Mesenchymal stem cell (in vitro differentiated cells and primary cell): ENCODE measurements at regions not wholly inside any gene's neighbourhood (a gene's known extent, or its start where the extent isn't known, plus 50 kb on each side); places are given as distances from the start of the nearest gene placed in this dataset.
A peak's percentile ranks its signal among the peaks of the same experiment; 100 is the strongest.

Experiments used
- DNase-seq: peaks from one replicate; pipeline ENCODE4 v3.0.0-alpha.2; 2013
- H2AFZ ChIP-seq: one replicate; pipeline ENCODE4 v1.6.1; 2013; ENCODE audit warnings: low read depth, mild to moderate bottlenecking, control low read depth, inconsistent platforms, low read length, moderate library complexity
- H2AK5ac ChIP-seq: 2 replicates; pipeline ENCODE4 v1.6.1; 2013; ENCODE audit warnings: low read length, moderate library complexity, mild to moderate bottlenecking, inconsistent platforms; ENCODE audit not compliant: severe bottlenecking
- H2BK120ac ChIP-seq: one replicate; pipeline ENCODE4 v1.6.1; 2013; ENCODE audit warnings: low read depth, mild to moderate bottlenecking, inconsistent platforms, low read length, moderate library complexity
- H2BK12ac ChIP-seq, 2 experiments: one replicate each; pipeline ENCODE4 v1.6.1; 2013; ENCODE audit warnings: inconsistent platforms in 2 of 2, low read length in 2 of 2, mild to moderate bottlenecking in 2 of 2, moderate library complexity in 2 of 2, control low read depth in 1 of 2
- H2BK15ac ChIP-seq: one replicate; pipeline ENCODE4 v1.6.1; 2013; ENCODE audit warnings: mild to moderate bottlenecking, low read depth, inconsistent platforms; ENCODE audit not compliant: poor library complexity, severe bottlenecking
- H2BK5ac ChIP-seq: 2 replicates; pipeline ENCODE4 v1.6.1; 2013; ENCODE audit warnings: low read depth, mild to moderate bottlenecking, low read length, control low read depth, inconsistent platforms; ENCODE audit not compliant: poor library complexity, severe bottlenecking
- H3K14ac ChIP-seq, 2 experiments: one replicate each; pipeline ENCODE4 v1.6.1; 2013; ENCODE audit warnings: inconsistent platforms in 2 of 2, low read length in 2 of 2, control low read depth in 1 of 2, mild to moderate bottlenecking in 1 of 2, moderate library complexity in 1 of 2
- H3K18ac ChIP-seq, 2 experiments: one replicate each; pipeline ENCODE4 v1.6.1; 2013; ENCODE audit warnings: inconsistent platforms in 2 of 2, low read length in 2 of 2, control low read depth in 1 of 2, low read depth in 1 of 2, mild to moderate bottlenecking in 1 of 2
- H3K23ac ChIP-seq, 2 experiments: one replicate each; pipeline ENCODE4 v1.6.1; 2013; ENCODE audit warnings: inconsistent platforms in 2 of 2, low read length in 2 of 2, mild to moderate bottlenecking in 2 of 2, moderate library complexity in 2 of 2, control low read depth in 1 of 2
- H3K27ac ChIP-seq: 2 replicates; pipeline ENCODE4 v1.5.1; 2013; ENCODE audit warnings: mild to moderate bottlenecking, moderate library complexity, low read length, control low read depth, inconsistent platforms; ENCODE audit not compliant: poor library complexity, severe bottlenecking
- H3K27me3 ChIP-seq, 2 experiments: 2 replicates each; pipeline versions ENCODE4 v1.6.1 to v1.7.0; 2013; ENCODE audit warnings: low read length in 2 of 2, mild to moderate bottlenecking in 2 of 2, moderate library complexity in 2 of 2, control low read depth in 1 of 2, inconsistent platforms in 1 of 2; ENCODE audit not compliant: control insufficient read depth in 1 of 2, insufficient read depth in 1 of 2
- H3K36me3 ChIP-seq, 2 experiments: 2 replicates each; pipeline versions ENCODE4 v1.6.1 to v1.7.0; 2013; ENCODE audit warnings: low read length in 2 of 2, control low read depth in 1 of 2, inconsistent platforms in 1 of 2, low read depth in 1 of 2, mild to moderate bottlenecking in 1 of 2; ENCODE audit not compliant: insufficient read depth in 2 of 2, control insufficient read depth in 1 of 2
- H3K4ac ChIP-seq, 2 experiments: one replicate each; pipeline ENCODE4 v1.6.1; 2013; ENCODE audit warnings: inconsistent platforms in 2 of 2, low read length in 2 of 2, mild to moderate bottlenecking in 2 of 2, moderate library complexity in 2 of 2, control low read depth in 1 of 2, low read depth in 1 of 2
- H3K4me1 ChIP-seq: 2 replicates; pipeline ENCODE4 v1.6.1; 2013; ENCODE audit warnings: low read depth, low read length, control low read depth; ENCODE audit not compliant: control insufficient read depth, insufficient read depth
- H3K4me2 ChIP-seq: 2 replicates; pipeline ENCODE4 v1.6.1; 2013; ENCODE audit warnings: low read length, mild to moderate bottlenecking, inconsistent platforms; ENCODE audit not compliant: poor library complexity, severe bottlenecking
- H3K4me3 ChIP-seq, 2 experiments: 2 replicates each; pipeline versions ENCODE4 v1.5.1 to v1.7.0; 2013; ENCODE audit warnings: low read length in 2 of 2, mild to moderate bottlenecking in 2 of 2, control low read depth in 1 of 2, low read depth in 1 of 2; ENCODE audit not compliant: insufficient read depth in 1 of 2
- H3K79me1 ChIP-seq: replicated peaks from 2 replicates; pipeline ENCODE4 v1.6.1; 2013; ENCODE audit warnings: mild to moderate bottlenecking, control low read depth, low read length, inconsistent platforms; ENCODE audit not compliant: poor library complexity, severe bottlenecking
- H3K9ac ChIP-seq: 2 replicates; pipeline ENCODE4 v1.7.0; 2013; ENCODE audit warnings: mild to moderate bottlenecking, low read length, moderate library complexity
- H3K9me3 ChIP-seq: 2 replicates; pipeline ENCODE4 v1.7.0; 2013; ENCODE audit warnings: mild to moderate bottlenecking, low read length; ENCODE audit not compliant: control insufficient read depth
- H4K8ac ChIP-seq: one replicate; pipeline ENCODE4 v1.6.1; 2013; ENCODE audit warnings: inconsistent platforms, mild to moderate bottlenecking, low read length, moderate library complexity
- H4K91ac ChIP-seq: one replicate; pipeline ENCODE4 v1.6.1; 2013; ENCODE audit warnings: mild to moderate bottlenecking, low read length, inconsistent platforms
- WGBS: methylation state at CpG from one replicate; pipeline ENCODE4 v1.1.7; 2013; ENCODE audit warnings: mixed read lengths; 5-methylcytosine and 5-hydroxymethylcytosine counted together

DNA sequence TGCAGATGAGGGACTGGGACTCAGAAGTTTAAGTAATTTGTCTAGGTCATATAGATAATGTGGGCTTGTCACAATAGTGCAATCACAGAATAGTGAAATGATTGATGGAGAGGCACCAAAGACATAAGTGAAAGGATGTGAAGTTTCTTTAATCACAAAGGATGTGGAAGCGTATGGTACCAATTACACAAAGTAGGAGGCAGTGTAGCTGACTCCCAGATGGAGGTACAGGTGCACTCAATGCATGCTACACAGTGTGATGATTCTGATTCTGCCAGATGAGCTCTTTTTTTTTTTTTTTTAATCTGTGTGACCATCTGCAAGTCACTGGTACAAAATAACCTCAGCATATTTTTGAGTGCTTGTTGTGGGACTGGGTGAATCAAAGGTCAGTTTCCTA lies 411.3 kb downstream of the SPRY1 start:
- no peak overlapping the region for H4K8ac ChIP-seq
- no peaks in the 10 kb centered on the region for H3K36me3 ChIP-seq
- no peak overlapping the region for H3K14ac ChIP-seq
- WGBS = 93% methylated on average over 1 of the region's 1 CpG
- no peak overlapping the region for H3K9ac ChIP-seq
- no peak overlapping the region for H2AFZ ChIP-seq
- H2BK5ac ChIP-seq = no peak overlapping the region
- no peak for DNase-seq
- H3K9me3 ChIP-seq = no peaks in the 10 kb centered on the region
- H2BK15ac ChIP-seq = no peak overlapping the region
- H3K23ac ChIP-seq = no peak overlapping the region
- no peak overlapping the region for H3K27ac ChIP-seq
- H3K4me3 ChIP-seq = no peak overlapping the region
- H3K4me2 ChIP-seq = no peak overlapping the region
- H3K4me1 ChIP-seq = no peaks in the 10 kb centered on the region
- H3K18ac ChIP-seq = no peak overlapping the region
- no peak overlapping the region for H4K91ac ChIP-seq
- no peak overlapping the region for H2BK120ac ChIP-seq
- no peak overlapping the region for H3K4ac ChIP-seq
- H3K79me1 ChIP-seq = no peaks in the 10 kb centered on the region
- H2BK12ac ChIP-seq = no peak overlapping the region
- no peak overlapping the region for H2AK5ac ChIP-seq
- no peaks in the 10 kb centered on the region for H3K27me3 ChIP-seq

DNA sequence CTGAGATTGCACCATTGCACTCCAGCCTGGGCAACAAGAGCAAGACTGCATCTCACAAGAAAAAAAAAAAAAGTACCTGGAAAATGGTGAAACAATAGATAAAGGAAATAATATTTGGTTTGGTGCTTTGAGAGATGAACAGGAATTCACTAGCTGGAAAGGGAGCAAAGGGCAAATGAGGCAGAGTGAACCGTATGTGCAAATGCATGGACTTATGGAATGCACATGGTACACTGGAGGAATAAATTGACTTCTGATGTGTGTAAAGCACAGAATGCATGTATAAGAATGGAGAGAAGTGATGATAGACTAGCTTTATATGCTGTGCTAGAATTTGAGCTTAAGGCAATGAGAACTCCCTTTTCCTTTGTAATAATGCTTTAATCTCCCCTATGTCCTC lies 413.3 kb downstream of the SPRY1 start:
- Histone ChIP-seq H3K18ac (no peak overlapping the region), H3K4ac (no peak overlapping the region), H2BK12ac (no peak overlapping the region), H3K27me3 (no peaks in the 10 kb centered on the region), H3K9ac (no peak overlapping the region), H3K4me2 (no peak overlapping the region), H3K36me3 (no peaks in the 10 kb centered on the region), H2AK5ac (no peak overlapping the region), H2BK120ac (no peak overlapping the region), H3K27ac (no peak overlapping the region), H2BK5ac (no peak overlapping the region), H2BK15ac (no peak overlapping the region), H3K4me3 (no peak overlapping the region), H4K8ac (no peak overlapping the region), H3K4me1 (no peaks in the 10 kb centered on the region), H3K23ac (no peak overlapping the region), H3K9me3 (no peaks in the 10 kb centered on the region), H3K79me1 (no peaks in the 10 kb centered on the region), H3K14ac (no peak overlapping the region), H2AFZ (no peak overlapping the region), H4K91ac (no peak overlapping the region)
- DNase-seq = no peak
- 98% methylated on average over 1 of the region's 1 CpG for WGBS

- Histone ChIP-seq H3K9me3 (no peaks in the 10 kb centered on the region), H3K23ac (no peak overlapping the region), H2BK5ac (no peak overlapping the region), H2BK15ac (peak overlapping the region; percentile 67), H2AK5ac (no peak overlapping the region), H3K4me3 (peak overlapping the region in 1 of 2 experiments; percentile 60), H3K36me3 (no peaks in the 10 kb centered on the region), H3K9ac (peak overlapping the region; percentile 74), H2AFZ (no peak overlapping the region), H4K8ac (peak overlapping the region; percentile 93), H3K79me1 (no peaks in the 10 kb centered on the region), H3K27me3 (no peaks in the 10 kb centered on the region), H3K4me2 (no peak overlapping the region), H3K27ac (no peak overlapping the region), H3K4ac (peak overlapping the region; percentile 6 to 60), H2BK120ac (peak overlapping the region; percentile 43), H3K4me1 (no peaks in the 10 kb centered on the region), H2BK12ac (peak overlapping the region; percentile 82 to 94), H3K18ac (peak overlapping the region; percentile 67 to 99), H3K14ac (no peak overlapping the region), H4K91ac (peak overlapping the region; percentile 94)
- no peak for DNase-seq
- no CpG with 5 or more reads among the region's 3 CpGs for WGBS
These were observed 415.4 kb downstream of the SPRY1 start for GRCh38 chr4:123812066-123812390.

- H3K4me2 ChIP-seq = no peak overlapping the region
- WGBS = over 99% methylated on average over 2 of the region's 2 CpGs
- no peak overlapping the region for H2BK5ac ChIP-seq
- H3K36me3 ChIP-seq = no peaks in the 10 kb centered on the region
- H3K27ac ChIP-seq = no peak overlapping the region
- no peak for DNase-seq
- no peak overlapping the region for H3K4me3 ChIP-seq
- H2AFZ ChIP-seq = no peak overlapping the region
- H3K9ac ChIP-seq = no peak overlapping the region
- H3K23ac ChIP-seq = no peak overlapping the region
- H3K4me1 ChIP-seq = no peaks in the 10 kb centered on the region
- no peak overlapping the region for H3K14ac ChIP-seq
- no peak overlapping the region for H3K4ac ChIP-seq
- H3K79me1 ChIP-seq = no peaks in the 10 kb centered on the region
- no peak overlapping the region for H2BK120ac ChIP-seq
- H2AK5ac ChIP-seq = no peak overlapping the region
- no peaks in the 10 kb centered on the region for H3K27me3 ChIP-seq
- H3K18ac ChIP-seq = no peak overlapping the region
- H2BK15ac ChIP-seq = no peak overlapping the region
- H3K9me3 ChIP-seq = no peaks in the 10 kb centered on the region
- H4K91ac ChIP-seq = no peak overlapping the region
- no peak overlapping the region for H2BK12ac ChIP-seq
- H4K8ac ChIP-seq = no peak overlapping the region
These were observed 417.3 kb downstream of the SPRY1 start for GRCh38 chr4:123813901-123814300.
